ENCODE measurements at regions not wholly inside any gene's neighbourhood (a gene's known extent, or its start where the extent isn't known, plus 50 kb on each side); places are given as distances from the start of the nearest gene placed in this dataset.

DNA sequence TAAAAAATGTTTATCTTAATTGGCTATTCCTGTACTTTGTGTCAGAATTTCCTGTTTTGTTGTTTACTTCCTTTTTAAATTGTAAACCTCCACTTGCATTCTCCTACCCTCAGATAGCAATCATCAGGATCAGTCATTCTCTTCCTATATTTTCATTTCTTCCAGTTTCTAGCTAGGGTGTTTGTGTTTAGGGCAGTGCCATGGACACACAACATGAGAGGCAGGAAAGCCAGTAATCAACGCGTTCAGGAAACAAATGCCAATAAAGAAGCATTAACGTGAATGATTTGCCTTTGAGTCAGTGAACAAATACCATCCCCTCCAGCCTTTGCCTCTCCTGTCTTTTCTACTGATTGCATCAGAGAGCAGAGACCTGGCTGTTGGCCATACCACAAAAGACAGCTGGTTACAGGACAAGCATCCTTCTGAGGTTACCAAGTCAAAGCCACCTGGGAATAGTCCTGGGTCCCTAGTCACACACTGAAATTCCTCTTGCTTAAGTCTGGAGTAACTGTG is 56.7 kb upstream of the FHL2 start:
- TF ChIP-seq ZNF274 (IDR thresholded peaks at IDR 0.05; ENCODE audit: low read depth, low read length) (no peak), YY1 (IDR thresholded peaks at IDR 0.05; ENCODE audit: insufficient read depth, insufficient read length) (no peak), SUZ12 (IDR thresholded peaks at IDR 0.05; ENCODE audit: extremely low read depth, insufficient read depth, insufficient read length) (no peak)

Data from NT2/D1 (cell line).